ENCODE measurements at regions not wholly inside any gene's neighbourhood (a gene's known extent, or its start where the extent isn't known, plus 50 kb on each side); places are given as distances from the start of the nearest gene placed in this dataset.

DNA sequence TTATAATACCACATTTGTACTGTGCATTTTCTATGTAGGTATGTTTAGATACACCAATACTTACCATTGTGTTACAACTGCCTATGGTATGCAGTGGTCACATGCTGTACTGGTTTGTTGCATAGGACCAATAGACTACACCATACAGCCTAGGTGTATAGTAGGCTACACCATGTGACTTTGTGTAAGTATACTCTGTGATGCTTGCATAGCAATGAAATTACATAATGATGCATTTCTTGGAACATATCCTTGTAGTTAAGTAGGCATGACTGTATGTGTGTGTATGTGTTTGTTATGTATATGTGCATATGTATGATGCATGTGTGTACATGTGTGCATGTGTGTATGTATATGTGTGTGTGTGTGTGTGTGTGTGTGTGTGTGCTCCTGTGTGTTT is 157.6 kb downstream of the TDRD15 start:
- H3K4me3 ChIP-seq (ENCODE audit: low read length), result no peak overlapping the region
- no peak for DNase-seq (ENCODE audit: low read depth)
- TF ChIP-seq, protein P1, sequence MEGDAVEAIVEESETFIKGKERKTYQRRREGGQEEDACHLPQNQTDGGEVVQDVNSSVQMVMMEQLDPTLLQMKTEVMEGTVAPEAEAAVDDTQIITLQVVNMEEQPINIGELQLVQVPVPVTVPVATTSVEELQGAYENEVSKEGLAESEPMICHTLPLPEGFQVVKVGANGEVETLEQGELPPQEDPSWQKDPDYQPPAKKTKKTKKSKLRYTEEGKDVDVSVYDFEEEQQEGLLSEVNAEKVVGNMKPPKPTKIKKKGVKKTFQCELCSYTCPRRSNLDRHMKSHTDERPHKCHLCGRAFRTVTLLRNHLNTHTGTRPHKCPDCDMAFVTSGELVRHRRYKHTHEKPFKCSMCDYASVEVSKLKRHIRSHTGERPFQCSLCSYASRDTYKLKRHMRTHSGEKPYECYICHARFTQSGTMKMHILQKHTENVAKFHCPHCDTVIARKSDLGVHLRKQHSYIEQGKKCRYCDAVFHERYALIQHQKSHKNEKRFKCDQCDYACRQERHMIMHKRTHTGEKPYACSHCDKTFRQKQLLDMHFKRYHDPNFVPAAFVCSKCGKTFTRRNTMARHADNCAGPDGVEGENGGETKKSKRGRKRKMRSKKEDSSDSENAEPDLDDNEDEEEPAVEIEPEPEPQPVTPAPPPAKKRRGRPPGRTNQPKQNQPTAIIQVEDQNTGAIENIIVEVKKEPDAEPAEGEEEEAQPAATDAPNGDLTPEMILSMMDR (conservative IDR thresholded peaks at IDR 0.05; ENCODE audit: low read depth, low read length), result no peak

DNA sequence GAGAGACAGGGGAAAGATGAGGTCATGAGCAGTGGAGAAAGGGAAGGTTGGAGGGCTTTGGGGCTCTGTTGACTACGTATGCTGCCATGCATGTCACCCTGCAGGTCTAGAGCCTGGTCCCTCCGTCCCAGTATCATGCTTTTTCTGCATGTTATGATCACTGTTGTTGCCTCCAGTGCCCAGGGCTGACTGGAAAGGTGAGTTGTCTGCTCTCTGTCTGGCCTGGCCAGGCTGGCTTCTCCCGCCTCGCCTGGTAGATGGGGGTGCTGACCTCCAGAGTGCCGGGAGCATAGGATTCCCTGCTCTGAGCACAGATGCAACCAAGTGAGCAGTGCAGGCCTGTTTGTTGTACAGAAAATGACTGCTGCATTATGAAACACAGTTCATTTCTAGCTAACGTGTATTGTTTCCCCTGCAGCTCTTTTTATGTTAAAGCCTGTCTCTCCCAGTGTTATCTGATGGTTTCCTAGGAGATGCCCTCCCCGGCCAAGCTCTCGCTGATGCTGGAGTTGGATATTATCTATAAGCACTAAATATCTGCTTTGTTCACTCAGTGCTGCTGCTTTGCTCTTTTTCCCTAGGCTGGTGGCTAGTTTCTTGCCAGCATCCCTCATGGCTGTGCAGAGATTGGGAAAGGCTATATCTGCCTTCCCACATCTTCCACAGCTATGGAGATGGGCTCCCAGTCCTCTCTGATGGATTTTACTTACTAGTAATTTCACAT is 158.2 kb downstream of the TDRD15 start:
- DNase-seq (ENCODE audit: low read depth), result no peak
- H3K4me3 ChIP-seq (ENCODE audit: low read length), result no peak overlapping the region
- TF ChIP-seq, protein P1 (conservative IDR thresholded peaks at IDR 0.05; ENCODE audit: low read depth, low read length), result no peak

DNA sequence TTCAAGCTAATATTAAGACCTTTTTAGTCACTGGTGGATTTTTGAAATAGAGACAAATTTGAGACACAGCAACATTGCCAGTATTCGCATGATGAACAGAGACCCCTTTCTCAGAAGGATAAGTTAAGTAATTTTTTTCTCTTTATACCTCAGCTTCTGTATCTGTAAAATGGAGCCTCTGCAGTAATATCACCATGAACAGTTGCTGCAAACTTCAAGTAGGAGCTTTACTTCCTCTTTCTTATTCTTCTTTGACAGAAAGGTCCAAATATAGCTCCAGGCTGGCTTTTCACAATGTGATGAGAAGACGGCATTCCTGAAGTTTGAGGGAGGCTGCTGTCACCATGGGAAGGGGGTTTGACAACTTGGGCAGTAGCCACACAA is 158.7 kb downstream of the TDRD15 start:
- no peak overlapping the region for H3K4me3 ChIP-seq (ENCODE audit: low read length)
- DNase-seq (ENCODE audit: low read depth), result no peak
- TF ChIP-seq, protein P1 (conservative IDR thresholded peaks at IDR 0.05; ENCODE audit: low read depth, low read length), result no peak

DNA sequence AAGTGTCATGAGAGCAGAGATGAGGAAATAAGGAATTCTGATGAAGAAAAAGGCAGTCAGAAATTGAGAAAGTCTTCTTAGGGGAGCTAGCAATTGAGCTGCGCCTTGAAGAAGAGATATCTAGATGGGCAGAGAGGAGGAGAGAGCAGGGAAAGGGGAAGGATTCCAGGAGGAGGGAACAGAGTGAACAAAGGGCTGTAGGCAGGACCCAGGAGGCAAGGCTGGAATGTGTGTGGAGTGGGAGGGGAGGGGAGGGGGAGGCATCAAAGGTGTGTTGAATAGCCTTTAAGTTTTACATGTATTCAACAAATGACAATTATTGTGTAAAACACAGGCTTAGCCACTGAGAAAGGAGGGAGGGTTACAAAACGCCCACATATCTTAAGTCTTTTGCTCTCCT is 164.5 kb downstream of the TDRD15 start:
- TF ChIP-seq, protein P1 (conservative IDR thresholded peaks at IDR 0.05; ENCODE audit: low read depth, low read length), result no peak

DNA sequence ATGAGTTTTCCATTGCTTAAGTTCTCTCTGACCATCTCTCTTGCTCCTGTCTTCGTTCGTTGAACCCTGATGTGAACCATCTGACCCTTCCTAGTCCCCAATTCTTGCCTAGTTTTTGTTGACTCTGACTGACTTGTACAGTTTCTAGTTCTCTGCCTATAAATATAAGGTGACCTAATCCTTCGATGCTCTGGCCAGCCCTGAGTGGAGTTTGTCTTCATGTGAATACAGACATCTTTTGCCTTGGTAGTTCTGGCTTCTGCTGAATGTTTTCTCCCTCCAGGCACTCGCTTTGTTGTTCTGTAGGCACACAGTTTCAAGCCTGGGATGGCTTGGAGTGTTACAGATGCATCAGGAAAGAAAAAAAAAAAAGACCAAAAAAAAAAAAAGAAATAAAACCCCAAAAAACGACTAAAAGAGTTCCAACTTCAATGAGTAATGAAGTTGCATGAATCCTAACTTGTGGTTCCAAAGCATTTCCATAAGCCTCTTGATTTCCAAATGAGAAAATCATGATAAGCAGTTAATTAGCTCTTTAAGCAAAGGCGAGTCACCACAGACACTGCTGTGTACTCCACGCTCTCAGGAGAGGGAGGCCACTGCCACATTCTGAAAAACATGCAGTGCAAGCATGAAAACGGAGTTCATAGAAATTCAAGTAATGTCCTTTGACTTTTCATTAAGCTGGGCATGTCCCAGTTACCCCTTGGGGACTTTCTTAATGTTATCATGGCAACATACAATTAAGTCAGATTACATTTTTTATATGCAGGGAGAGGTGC is 165.2 kb downstream of the TDRD15 start:
- no peak overlapping the region for H3K4me3 ChIP-seq (ENCODE audit: low read length)
- no peak for DNase-seq (ENCODE audit: low read depth)
- TF ChIP-seq, protein P1 (conservative IDR thresholded peaks at IDR 0.05; ENCODE audit: low read depth, low read length), result no peak

More for the DNA sequence above, 164.5 kb downstream of the TDRD15 start:
- H3K4me3 ChIP-seq (ENCODE audit: low read length), result no peak overlapping the region
- DNase-seq (ENCODE audit: low read depth), result no peak

DNA sequence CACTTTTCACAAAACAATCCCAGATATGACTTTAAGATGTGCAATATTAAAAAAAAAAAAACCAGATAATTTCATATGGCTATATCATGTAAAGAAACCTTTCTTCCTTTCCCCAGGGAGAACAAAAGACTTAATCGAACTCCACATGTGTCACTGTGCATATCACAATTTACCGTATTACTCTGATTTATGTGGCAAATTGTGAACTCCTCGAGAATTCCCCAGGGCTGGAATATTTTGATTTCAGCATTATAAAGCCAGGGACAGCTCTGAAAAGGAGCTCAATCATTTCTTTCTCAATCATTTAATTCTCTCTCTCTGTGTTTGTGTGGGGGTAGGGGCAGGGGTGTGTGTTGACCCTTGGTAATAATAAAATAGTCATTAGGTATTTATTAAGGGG is 165.8 kb downstream of the TDRD15 start:
- TF ChIP-seq, protein P1 (conservative IDR thresholded peaks at IDR 0.05; ENCODE audit: low read depth, low read length), result no peak
- H3K4me3 ChIP-seq (ENCODE audit: low read length), result no peak overlapping the region
- no peak for DNase-seq (ENCODE audit: low read depth)

DNA sequence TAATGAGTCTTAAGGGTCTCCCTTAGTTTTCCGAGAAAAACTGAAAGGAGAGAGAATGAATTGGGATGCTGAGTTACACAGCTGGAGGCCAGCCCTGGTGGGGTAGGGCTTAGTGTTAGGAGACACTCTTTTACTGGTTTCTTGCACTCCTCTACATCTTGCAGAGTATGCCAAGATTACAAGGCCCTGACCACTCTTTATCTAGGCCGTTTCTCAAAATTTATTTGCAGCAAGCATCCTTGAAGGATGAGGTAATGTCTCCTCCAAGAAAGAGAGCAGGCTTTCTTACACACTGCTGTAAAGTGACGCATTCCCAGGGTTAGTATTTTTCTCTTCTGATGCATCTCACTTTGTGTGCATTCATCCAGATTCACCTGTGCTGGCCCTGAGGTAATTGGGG is 166.2 kb downstream of the TDRD15 start:
- no peak overlapping the region for H3K4me3 ChIP-seq (ENCODE audit: low read length)
- TF ChIP-seq, protein P1 (conservative IDR thresholded peaks at IDR 0.05; ENCODE audit: low read depth, low read length), result no peak
- DNase-seq (ENCODE audit: low read depth), result no peak

All from retinal pigment epithelial cell (primary cell).